ENCODE measurements at regions not wholly inside any gene's neighbourhood (a gene's known extent, or its start where the extent isn't known, plus 50 kb on each side); places are given as distances from the start of the nearest gene placed in this dataset.

- no peak for DNase-seq (ENCODE audit: low spot score)
- no peak overlapping the region for H3K27ac ChIP-seq (ENCODE audit: low read depth in 1 of 2, low read length in 2 of 2)
- TF ChIP-seq EGR1 (IDR thresholded peaks at IDR 0.05; ENCODE audit: low read depth in 2 of 2) (no peak), RXRA (IDR thresholded peaks at IDR 0.05) (no peak)
- peaks cover 0 to 4% (median 0%) of the 10 kb centered on the region in 4 donors for H3K27me3 ChIP-seq (ENCODE audit: control insufficient read depth in 4 of 4, insufficient read depth in 4 of 4, low read length in 3 of 4)
- H3K9ac ChIP-seq (ENCODE audit: low read depth in 1 of 2, low read length in 2 of 2): no peak overlapping the region
- peaks cover 0 to 9% (median 3%) of the 10 kb centered on the region in 4 donors for H3K9me3 ChIP-seq (ENCODE audit: control insufficient read depth in 4 of 4, low read length in 3 of 4)
- H3K4me1 ChIP-seq (ENCODE audit: control insufficient read depth in 4 of 4, insufficient read depth in 4 of 4, low read length in 3 of 4): no peaks in the 10 kb centered on the region
- H3K4me3 ChIP-seq (ENCODE audit: low read depth in 1 of 3, low read length in 3 of 3): no peak overlapping the region
- H3K36me3 ChIP-seq (ENCODE audit: control insufficient read depth in 4 of 4, insufficient read depth in 3 of 4, low read depth in 1 of 4, low read length in 3 of 4): no peaks in the 10 kb centered on the region
These were observed 431.2 kb downstream of the AGTPBP1 start for GRCh38 chr9:85310573-85310972.

- Histone ChIP-seq H3K9ac (ENCODE audit: low read depth in 1 of 2, low read length in 2 of 2) (no peak overlapping the region), H3K9me3 (ENCODE audit: control insufficient read depth in 4 of 4, low read length in 3 of 4) (peaks cover 0 to 3% (median 0%) of the 10 kb centered on the region in 4 donors), H3K27me3 (ENCODE audit: control insufficient read depth in 4 of 4, insufficient read depth in 4 of 4, low read length in 3 of 4) (no peaks in the 10 kb centered on the region), H3K27ac (ENCODE audit: low read depth in 1 of 2, low read length in 2 of 2) (no peak overlapping the region), H3K4me3 (ENCODE audit: low read depth in 1 of 3, low read length in 3 of 3) (no peak overlapping the region), H3K36me3 (ENCODE audit: control insufficient read depth in 4 of 4, insufficient read depth in 3 of 4, low read depth in 1 of 4, low read length in 3 of 4) (no peaks in the 10 kb centered on the region), H3K4me1 (ENCODE audit: control insufficient read depth in 4 of 4, insufficient read depth in 4 of 4, low read length in 3 of 4) (no peaks in the 10 kb centered on the region)
- DNase-seq (ENCODE audit: low spot score): no peak
- no peak for TF ChIP-seq ATF3 (IDR thresholded peaks at IDR 0.05)
- TF ChIP-seq NR2F2 (IDR thresholded peaks at IDR 0.05): no peak
- TF ChIP-seq JUND (IDR thresholded peaks at IDR 0.05): no peak
- TF ChIP-seq REST (IDR thresholded peaks at IDR 0.05): no peak
- no peak for TF ChIP-seq MAX (IDR thresholded peaks at IDR 0.05)
- TF ChIP-seq FOXA1 (IDR thresholded peaks at IDR 0.05): no peak
- no peak for TF ChIP-seq RXRA (IDR thresholded peaks at IDR 0.05)
- TF ChIP-seq SP1 (IDR thresholded peaks at IDR 0.05): no peak
- no peak for TF ChIP-seq RAD21 (IDR thresholded peaks at IDR 0.05)
- TF ChIP-seq FOXA2 (IDR thresholded peaks at IDR 0.05): no peak
- TF ChIP-seq HNF4A (conservative IDR thresholded peaks at IDR 0.05): no peak
- 60% methylated on average over 4 of the region's 4 CpGs for WGBS
These were observed 438.0 kb downstream of the AGTPBP1 start for GRCh38 chr9:85303757-85304134.

GRCh38 chr9:85302938-85303756 lies 438.6 kb downstream of the AGTPBP1 start:
- TF ChIP-seq ZBTB33 (IDR thresholded peaks at IDR 0.05) (no peak), EGR1 (IDR thresholded peaks at IDR 0.05; ENCODE audit: low read depth in 2 of 2) (no peak), RXRA (IDR thresholded peaks at IDR 0.05) (no peak), TAF1 (conservative IDR thresholded peaks at IDR 0.05) (no peak), SP1 (IDR thresholded peaks at IDR 0.05) (no peak), REST (IDR thresholded peaks at IDR 0.05) (no peak)
- no peaks in the 10 kb centered on the region for H3K36me3 ChIP-seq (ENCODE audit: control insufficient read depth in 4 of 4, insufficient read depth in 3 of 4, low read depth in 1 of 4, low read length in 3 of 4)
- no peak for DNase-seq (ENCODE audit: low spot score)
- H3K27me3 ChIP-seq (ENCODE audit: control insufficient read depth in 4 of 4, insufficient read depth in 4 of 4, low read length in 3 of 4): no peaks in the 10 kb centered on the region
- peaks cover 0 to 3% (median 0%) of the 10 kb centered on the region in 4 donors for H3K9me3 ChIP-seq (ENCODE audit: control insufficient read depth in 4 of 4, low read length in 3 of 4)
- H3K4me3 ChIP-seq (ENCODE audit: low read depth in 1 of 3, low read length in 3 of 3): no peak overlapping the region
- no peak overlapping the region for H3K9ac ChIP-seq (ENCODE audit: low read depth in 1 of 2, low read length in 2 of 2)
- no peak overlapping the region for H3K27ac ChIP-seq (ENCODE audit: low read depth in 1 of 2, low read length in 2 of 2)
- H3K4me1 ChIP-seq (ENCODE audit: control insufficient read depth in 4 of 4, insufficient read depth in 4 of 4, low read length in 3 of 4): no peaks in the 10 kb centered on the region
- WGBS: 63% methylated on average over 7 of the region's 7 CpGs
